HepG2 (cell line): ENCODE measurements at regions not wholly inside any gene's neighbourhood (a gene's known extent, or its start where the extent isn't known, plus 50 kb on each side); places are given as distances from the start of the nearest gene placed in this dataset.

ENCODE experiments used
- ATAC-seq: fragments of 200-7000 bp; cut with Tn5 transposase; 3 replicates; pipeline ENCODE4 v1.9.1; 2020; ENCODE audit warnings: mild to moderate bottlenecking, moderate library complexity
- BruUV-seq: library from RNA; stranded (reverse); fragments of 400-500 nt; replicated peaks from 2 replicates; lab custom pipeline; 2021; lab: Mats Ljungman, UMichigan
- CTCF ChIA-PET: fragments of 300-600 bp; formaldehyde crosslinking; extraction: SDS; loops from one replicate; lab custom pipeline; 2021; ENCODE audit warnings: low total read pairs, inconsistent platforms, low intra/inter-chr PET ratio; lab: Yijun Ruan, JAX
- POLR2A ChIA-PET: fragments of 350-600 bp; sonication (Branson Sonifier 250); formaldehyde crosslinking; loops from one replicate; lab custom pipeline; 2020; ENCODE audit warnings: antibody characterized with exemption, inconsistent platforms; lab: Yijun Ruan, JAX
- DNase-seq: peaks from one replicate; pipeline ENCODE4 v3.0.0-alpha.2; 2015; ENCODE audit warnings: low spot score
- FAIRE-seq: peaks from 3 replicates; lab custom pipeline; 2011; peaks lifted over from hg19 to GRCh38; lab: Jason Lieb, UNC
- H2AFZ ChIP-seq: one replicate; pipeline ENCODE4 v1.6.1; 2011; ENCODE audit warnings: low read length, inconsistent platforms
- H3K27ac ChIP-seq: fragments of 300-600 bp; 3 replicates; pipeline ENCODE4 v1.8.0; 2011; ENCODE audit warnings: mixed run types, mild to moderate bottlenecking, mixed read lengths, low read length, inconsistent platforms; ENCODE audit not compliant: insufficient read depth; ENCODE audit errors: extremely low read length
- H3K27me3 ChIP-seq, 2 experiments: fragments of 200-600 bp in 1 of 2; 2 replicates in 1 of 2; 3 replicates in 1 of 2; pipeline versions ENCODE4 v1.6.0 to v1.8.0; 2011; ENCODE audit warnings: low read length in 2 of 2, mild to moderate bottlenecking in 2 of 2, moderate library complexity in 2 of 2, inconsistent platforms in 1 of 2; ENCODE audit not compliant: insufficient read depth in 2 of 2, control insufficient read depth in 1 of 2
- H3K36me3 ChIP-seq, 2 experiments: fragments of 200-600 bp in 1 of 2; replicated peaks in 1 of 2; 2 replicates in 1 of 2; 3 replicates in 1 of 2; pipeline versions ENCODE4 v1.5.1 to v1.8.0; 2011; ENCODE audit warnings: low read length in 2 of 2, inconsistent platforms in 1 of 2; ENCODE audit not compliant: insufficient read depth in 2 of 2, control insufficient read depth in 1 of 2
- H3K4me1 ChIP-seq: 2 replicates; pipeline ENCODE4 v1.5.1; 2012; ENCODE audit warnings: low read length, inconsistent platforms; ENCODE audit not compliant: insufficient read depth
- H3K4me2 ChIP-seq: 2 replicates; pipeline ENCODE4 v1.6.0; 2011; ENCODE audit warnings: low read depth, low read length, inconsistent platforms
- H3K4me3 ChIP-seq, 3 experiments: fragments of 200-600 bp in 1 of 3; sonication (generic), shearing (Covaris generic) in 1 of 3; replicated peaks in 1 of 3; 2 replicates each; pipeline ENCODE4 v1.5.1; 2011 to 2016; ENCODE audit warnings: low read length in 3 of 3, inconsistent platforms in 2 of 3, low read depth in 2 of 3, mild to moderate bottlenecking in 2 of 3, control low read depth in 1 of 3, mixed read lengths in 1 of 3; ENCODE audit not compliant: insufficient read depth in 1 of 3
- H3K79me2 ChIP-seq: one replicate; pipeline ENCODE4 v1.6.1; 2011; ENCODE audit warnings: low read length, inconsistent platforms; ENCODE audit not compliant: insufficient read depth
- H3K9ac ChIP-seq: 2 replicates; pipeline ENCODE4 v1.6.0; 2011; ENCODE audit warnings: mild to moderate bottlenecking, low read depth, low read length, inconsistent platforms; ENCODE audit not compliant: insufficient read depth
- H3K9me3 ChIP-seq: 2 replicates; pipeline ENCODE4 v1.5.1; 2012; ENCODE audit warnings: mild to moderate bottlenecking, low read length
- H4K20me1 ChIP-seq: 2 replicates; pipeline ENCODE4 v1.6.0; 2011; ENCODE audit warnings: inconsistent platforms, mild to moderate bottlenecking, low read length, moderate library complexity; ENCODE audit not compliant: insufficient read depth
- ARID3A ChIP-seq: IDR thresholded peaks from 2 replicates; pipeline ENCODE4 v1.6.1; 2012; ENCODE audit warnings: low read depth, low read length, improper control_type of control experiment
- CEBPB ChIP-seq: IDR thresholded peaks from 2 replicates; pipeline ENCODE4 v1.6.1; 2011; ENCODE audit warnings: low read depth, low read length, improper control_type of control experiment, borderline replicate concordance
- HBP1 ChIP-seq: IDR thresholded peaks from 2 replicates; pipeline ENCODE4 v1.6.1; 2016; ENCODE audit warnings: low read depth, control low read depth
- SMAD3 ChIP-seq: sonication (generic); formaldehyde crosslinking; IDR thresholded peaks from 2 replicates; pipeline ENCODE4 v1.4.0; 2020; ENCODE audit warnings: missing genetic modification reagents
- ZFP36 ChIP-seq: fragments of 150-350 bp; IDR thresholded peaks from 2 replicates; pipeline ENCODE4 v1.6.1; 2018; ENCODE audit warnings: borderline replicate concordance, low read length, low read depth; ENCODE audit not compliant: partially characterized antibody
- ZNF24 ChIP-seq: fragments of 450-650 bp; IDR thresholded peaks from 2 replicates; pipeline ENCODE4 v1.6.1; 2017; ENCODE audit warnings: antibody characterized with exemption, mild to moderate bottlenecking
- ZNF740 ChIP-seq: sonication (generic); formaldehyde crosslinking; IDR thresholded peaks from 2 replicates; pipeline ENCODE4 v1.4.0; 2020; ENCODE audit warnings: missing genetic modification reagents
- WGBS: methylation state at CpG from one replicate; pipeline ENCODE4 v1.1.6; 2017; ENCODE audit warnings: low lambda C conversion rate; 5-methylcytosine and 5-hydroxymethylcytosine counted together
- in situ Hi-C: cut with HindIII; loops from 2 replicates; pipeline ENCODE4 v1.10.0; 2017; ENCODE audit warnings: low pct_unique_long_range_greater_than_20kb; ENCODE audit not compliant: extremely low pct_ligation_motif_present
- intact Hi-C: fragments of 100-400 bp; cut with micrococcal nuclease; formaldehyde crosslinking; loops from one replicate; pipeline ENCODE4 v1.10.0; 2022; ENCODE audit not compliant: unreplicated experiment

DNA sequence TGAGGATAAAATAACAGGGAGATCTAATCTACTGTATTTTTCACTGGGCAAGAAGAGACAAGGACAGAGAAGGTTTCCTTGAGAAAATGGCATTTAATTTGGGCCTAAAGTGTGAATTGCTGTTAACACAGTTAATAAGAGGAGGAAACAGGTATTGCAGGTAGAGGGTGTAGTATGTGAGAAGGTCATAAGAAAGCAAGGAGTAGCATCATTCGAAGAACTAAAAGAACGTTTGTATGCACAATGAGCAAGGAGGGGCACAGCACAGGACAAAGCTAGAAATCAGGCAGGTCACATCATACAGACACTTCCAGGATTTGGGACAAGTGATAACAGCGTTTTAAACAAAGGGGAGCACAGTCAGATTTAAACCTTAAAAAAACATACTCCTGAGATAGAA lies 85.1 kb upstream of the PLEKHA5 start (continued):
- TF ChIP-seq HBP1 (CRISPR knock-in tag): no peak
- TF ChIP-seq, all 625 proteins: peak for 0

- BruUV-seq: no TSS peak
- H2AFZ ChIP-seq: no peak overlapping the region
- H3K4me2 ChIP-seq: no peak overlapping the region
- no peak for ATAC-seq
- no peak overlapping the region for H3K27ac ChIP-seq
- WGBS: 11% methylated on average over 4 of the region's 4 CpGs
- no peaks in the 10 kb centered on the region for H4K20me1 ChIP-seq
- intact Hi-C loops: no loop called here
- no peak for FAIRE-seq
- no peaks in the 10 kb centered on the region for H3K27me3 ChIP-seq
- TF ChIP-seq SMAD3 (CRISPR knock-in tag): no peak
- TF ChIP-seq ZFP36: no peak
- no peak for TF ChIP-seq CEBPB
- TF ChIP-seq ARID3A: no peak
- no peak for TF ChIP-seq ZNF740 (CRISPR knock-in tag)
- no peak for TF ChIP-seq ZNF24
- TF ChIP-seq, all 625 proteins: peak for 0
- in situ Hi-C loops: no loop called here
- no peaks in the 10 kb centered on the region for H3K9me3 ChIP-seq
- no peak overlapping the region for H3K9ac ChIP-seq
- DNase-seq: no peak
- H3K79me2 ChIP-seq: no peaks in the 10 kb centered on the region
- CTCF ChIA-PET: no interaction called here
- peaks cover 8% of the 10 kb centered on the region; the same call in 1 of the 2 replicates for H3K4me1 ChIP-seq
- POLR2A ChIA-PET: no interaction called here
- no peak overlapping the region for H3K4me3 ChIP-seq
- H3K36me3 ChIP-seq: no peaks in the 10 kb centered on the region
Measured at GRCh38 chr12:19044891-19045290, 84.6 kb upstream of the PLEKHA5 start.
